K562 (cell line): ENCODE measurements at regions not wholly inside any gene's neighbourhood (a gene's known extent, or its start where the extent isn't known, plus 50 kb on each side); places are given as distances from the start of the nearest gene placed in this dataset.
A peak's percentile ranks its signal among the peaks of the same experiment; 100 is the strongest.

Experiments used
- CXXC5 ChIP-seq: fragments of 250-450 bp; sonication (Bioruptor Pico); IDR thresholded peaks from 2 replicates; pipeline ENCODE4 v1.8.0; 2022; ENCODE audit warnings: inconsistent platforms, mild to moderate bottlenecking, moderate library complexity
- DLX4 ChIP-seq: fragments of 250-450 bp; sonication (Bioruptor Pico); IDR thresholded peaks from 2 replicates; pipeline ENCODE4 v1.6.1; 2021; ENCODE audit warnings: mild to moderate bottlenecking
- HNRNPH1 ChIP-seq: fragments of 200-400 bp; formaldehyde crosslinking; optimal IDR thresholded peaks from 2 replicates; pipeline ENCODE3; 2017; ENCODE audit warnings: low read depth, mild to moderate bottlenecking, low read length, moderate library complexity
- HOMEZ ChIP-seq: fragments of 250-450 bp; sonication (Bioruptor Pico); IDR thresholded peaks from 2 replicates; pipeline ENCODE4 v1.4.0; 2020; ENCODE audit warnings: mild to moderate bottlenecking, moderate library complexity
- KAT7 ChIP-seq: sonication (generic); formaldehyde crosslinking; IDR thresholded peaks from 2 replicates; pipeline ENCODE4 v1.8.0; 2022; ENCODE audit warnings: missing genetic modification reagents, mild to moderate bottlenecking, borderline replicate concordance
- NFIC ChIP-seq: fragments of 450-650 bp; IDR thresholded peaks from 2 replicates; pipeline ENCODE4 v1.6.1; 2017; ENCODE audit warnings: mild to moderate bottlenecking, inconsistent platforms
- RERE ChIP-seq: sonication (generic); formaldehyde crosslinking; IDR thresholded peaks from 2 replicates; pipeline ENCODE4 v1.8.0; 2023; ENCODE audit warnings: missing genetic modification reagents, mild to moderate bottlenecking, borderline replicate concordance
- RUNX1 ChIP-seq: sonication (generic); IDR thresholded peaks from 2 replicates; pipeline ENCODE4 v1.6.1; 2016; ENCODE audit warnings: antibody characterized with exemption, low read depth
- SREBF1 ChIP-seq: fragments of 150-350 bp; IDR thresholded peaks from 2 replicates; pipeline ENCODE4 v1.6.1; 2014; ENCODE audit warnings: antibody characterized with exemption, low read depth, low read length, borderline replicate concordance
- TBL1XR1 ChIP-seq, 2 experiments: IDR thresholded peaks; 2 replicates each; pipeline ENCODE4 v1.6.1; 2012; ENCODE audit warnings: improper control_type of control experiment in 2 of 2, low read length in 2 of 2, mild to moderate bottlenecking in 1 of 2
- TEAD1 ChIP-seq, 2 experiments: fragments of 450-650 bp in 1 of 2; sonication (generic) in 1 of 2; formaldehyde crosslinking; IDR thresholded peaks; 2 replicates each; pipeline versions ENCODE4 v1.4.0 to v1.8.0; 2020 to 2022; ENCODE audit warnings: mild to moderate bottlenecking in 2 of 2, missing genetic modification reagents in 1 of 2
- TRIM24 ChIP-seq, 2 experiments: fragments of 450-650 bp; IDR thresholded peaks; 2 replicates each; pipeline ENCODE4 v1.6.1; 2016
- ZBTB9 ChIP-seq: fragments of 450-650 bp; formaldehyde crosslinking; IDR thresholded peaks from 2 replicates; pipeline ENCODE4 v1.4.0; 2020; ENCODE audit warnings: mild to moderate bottlenecking, moderate library complexity
- ZC3H4 ChIP-seq: sonication (generic); formaldehyde crosslinking; IDR thresholded peaks from 2 replicates; pipeline ENCODE4 v1.9.0; 2021; ENCODE audit warnings: missing genetic modification reagents, borderline replicate concordance
- ZNF134 ChIP-seq: fragments of 250-450 bp; sonication (Bioruptor Pico); conservative IDR thresholded peaks from 2 replicates; pipeline ENCODE4 v1.4.0; 2020
- ZNF23 ChIP-seq: fragments of 250-450 bp; sonication (Bioruptor Pico); IDR thresholded peaks from 2 replicates; pipeline ENCODE4 v1.4.0; 2020; ENCODE audit warnings: mild to moderate bottlenecking
- ZNF639 ChIP-seq, 2 experiments: fragments of 200-800 bp in 1 of 2; sonication (Bioruptor generic) in 1 of 2; sonication (generic) in 1 of 2; formaldehyde crosslinking in 1 of 2; IDR thresholded peaks in 1 of 2; conservative IDR thresholded peaks in 1 of 2; 2 replicates each; pipeline versions ENCODE4 v1.5.0 to v1.6.1; 2016 to 2020; ENCODE audit warnings: missing compliant biosample characterization in 1 of 2, missing genetic modification characterization in 1 of 2, missing genetic modification reagents in 1 of 2

GRCh38 chr17:79473111-79473875, 137.6 kb downstream of the RBFOX3 start (continued):
- no peak for TF ChIP-seq RERE
- TF ChIP-seq NFIC, result peak; percentile 70
- TF ChIP-seq KAT7 (CRISPR knock-in tag), result no peak
- TF ChIP-seq SREBF1, result no peak
- TF ChIP-seq CXXC5 (CRISPR knock-in tag), result peak; percentile 46
- TF ChIP-seq ZNF23, result no peak
- TF ChIP-seq DLX4, result no peak
- TF ChIP-seq ZNF639 (CRISPR knock-in tag; conservative IDR thresholded peaks at IDR 0.05 in 1 of 2, IDR thresholded peaks at IDR 0.05 in 1 of 2), result 0 out of 4 replicates have a peak, but pooled peaks of 1 of the 2 experiments have one; percentile 39
- TF ChIP-seq ZBTB9 (CRISPR knock-in tag), result no peak
- TF ChIP-seq HNRNPH1, result no peak
- no peak for TF ChIP-seq ZNF134 (CRISPR knock-in tag)
- no peak for TF ChIP-seq RUNX1
- TF ChIP-seq ZC3H4, result no peak
- TF ChIP-seq TRIM24 (IDR thresholded peaks at IDR 0.05), result peak; percentile 36 to 71; a peak in 2 of 4 replicates
- no peak; a peak in 1 of 4 replicates for TF ChIP-seq TBL1XR1 (IDR thresholded peaks at IDR 0.05; ENCODE audit: low read length in 2 of 2)
- TF ChIP-seq TEAD1 (CRISPR knock-in tag; IDR thresholded peaks at IDR 0.05), result no peak
- no peak for TF ChIP-seq HOMEZ (CRISPR knock-in tag)
